GM21786 (cell line): ENCODE measurements at regions not wholly inside any gene's neighbourhood (a gene's known extent, or its start where the extent isn't known, plus 50 kb on each side); places are given as distances from the start of the nearest gene placed in this dataset.
"Not testable (repeated sequence)": the region's sequence is repeated elsewhere in the genome, so short reads cannot be mapped to it uniquely, and the experiment has no call there.

ENCODE experiments used
- ATAC-seq: cut with Tn5 transposase; IDR thresholded peaks from one replicate; pipeline ENCODE4 v1.9.1; 2021; ENCODE audit not compliant: unreplicated experiment

GRCh38 chr7:55743454-55743717 lies 119.2 kb downstream of the SEPTIN14 start:
- not testable (repeated sequence) for ATAC-seq

GRCh38 chr7:55742651-55743453 lies 119.7 kb downstream of the SEPTIN14 start:
- not testable (repeated sequence) for ATAC-seq

- not testable (repeated sequence) for ATAC-seq
Measured at GRCh38 chr7:55741721-55742631, 120.6 kb downstream of the SEPTIN14 start.

GRCh38 chr7:55740633-55741250 lies 121.8 kb downstream of the SEPTIN14 start:
- ATAC-seq, result not testable (repeated sequence)

- ATAC-seq, result not testable (repeated sequence)
Measured at GRCh38 chr7:55740053-55740452, 122.5 kb downstream of the SEPTIN14 start.

- not testable (repeated sequence) for ATAC-seq
Measured at GRCh38 chr7:55736641-55737221, 125.8 kb downstream of the SEPTIN14 start.

- no peak for ATAC-seq
Measured at GRCh38 chr7:55733241-55734140, 129.1 kb downstream of the SEPTIN14 start.

- ATAC-seq, result no peak
Measured at GRCh38 chr7:55731931-55732330, 130.6 kb downstream of the SEPTIN14 start.

GRCh38 chr7:55730197-55730596 lies 132.4 kb downstream of the SEPTIN14 start:
- no peak for ATAC-seq

GRCh38 chr7:55723621-55723941 lies 139.0 kb downstream of the SEPTIN14 start:
- no peak for ATAC-seq

GRCh38 chr7:55722874-55723620 lies 139.5 kb downstream of the SEPTIN14 start:
- ATAC-seq, result peak; percentile 99

- ATAC-seq, result not testable (repeated sequence)
Measured at GRCh38 chr7:55721004-55721403, 141.5 kb downstream of the SEPTIN14 start.

GRCh38 chr7:55715247-55715867 lies 143.1 kb upstream of the VOPP1 start:
- ATAC-seq, result not testable (repeated sequence)

GRCh38 chr7:55714370-55714769 lies 142.1 kb upstream of the VOPP1 start:
- ATAC-seq, result not testable (repeated sequence)

GRCh38 chr7:55710312-55710711 lies 138.0 kb upstream of the VOPP1 start:
- ATAC-seq, result not testable (repeated sequence)

- not testable (repeated sequence) for ATAC-seq
Measured at GRCh38 chr7:55708028-55708427, 135.7 kb upstream of the VOPP1 start.

- not testable (repeated sequence) for ATAC-seq
Measured at GRCh38 chr7:55707410-55707809, 135.1 kb upstream of the VOPP1 start.

GRCh38 chr7:55706451-55707195 lies 134.3 kb upstream of the VOPP1 start:
- ATAC-seq, result not testable (repeated sequence)
